HCT116 (cell line): ENCODE measurements at regions not wholly inside any gene's neighbourhood (a gene's known extent, or its start where the extent isn't known, plus 50 kb on each side); places are given as distances from the start of the nearest gene placed in this dataset.

Source experiments
- CTCF ChIP-seq, 3 experiments: fragments of 200-600 bp in 1 of 3; sonication (generic) in 1 of 3; IDR thresholded peaks in 2 of 3; conservative IDR thresholded peaks in 1 of 3; 2 replicates each; pipeline ENCODE4 v1.5.1; 2012 to 2017; ENCODE audit warnings: low read depth in 2 of 3, low read length in 2 of 3, antibody characterized with exemption in 1 of 3, borderline replicate concordance in 1 of 3, control low read depth in 1 of 3, mild to moderate bottlenecking in 1 of 3, mixed read lengths in 1 of 3, mixed run types in 1 of 3, moderate library complexity in 1 of 3; ENCODE audit not compliant: insufficient read depth in 1 of 3
- EGR1 ChIP-seq: IDR thresholded peaks from 2 replicates; pipeline ENCODE4 v1.6.1; 2012; ENCODE audit warnings: low read depth
- POLR2A ChIP-seq: IDR thresholded peaks from 2 replicates; pipeline ENCODE4 v1.7.0; 2011; ENCODE audit warnings: borderline replicate concordance; ENCODE audit not compliant: insufficient read depth, insufficient read length; ENCODE audit errors: extremely low read depth
- POLR2AphosphoS5 ChIP-seq: IDR thresholded peaks from 2 replicates; pipeline ENCODE4 v1.6.1; 2011; ENCODE audit warnings: mild to moderate bottlenecking, low read depth, low read length, moderate library complexity
- SP1 ChIP-seq: IDR thresholded peaks from 2 replicates; pipeline ENCODE4 v1.6.1; 2012; ENCODE audit warnings: low read depth
- ZFX ChIP-seq: fragments of 450-650 bp; IDR thresholded peaks from 2 replicates; pipeline ENCODE4 v1.6.1; 2017
- TF ChIP-seq, protein P1 (sequence below): IDR thresholded peaks from 2 replicates; pipeline ENCODE4 v1.6.1; 2012; ENCODE audit warnings: low read depth

DNA sequence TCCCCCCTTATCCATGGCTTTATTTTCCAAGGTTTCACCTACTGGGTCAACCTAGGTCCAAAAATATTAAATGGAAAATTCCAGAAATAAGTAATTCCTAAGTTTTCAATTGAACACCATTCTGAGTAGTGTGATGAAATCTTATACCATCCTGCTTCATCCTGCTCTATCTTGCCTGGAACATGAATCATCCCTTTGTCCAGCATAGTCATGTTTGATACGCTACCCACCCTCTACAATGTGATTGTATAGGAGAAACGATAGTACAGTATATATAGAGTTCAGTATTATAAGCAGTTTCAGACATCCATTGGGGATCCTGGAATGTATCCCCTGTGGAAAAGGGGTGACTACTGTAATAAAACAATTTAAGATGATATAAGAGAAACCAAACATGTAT is 62.2 kb downstream of the IFNG start:
- no peak for TF ChIP-seq POLR2A
- TF ChIP-seq, protein P1, sequence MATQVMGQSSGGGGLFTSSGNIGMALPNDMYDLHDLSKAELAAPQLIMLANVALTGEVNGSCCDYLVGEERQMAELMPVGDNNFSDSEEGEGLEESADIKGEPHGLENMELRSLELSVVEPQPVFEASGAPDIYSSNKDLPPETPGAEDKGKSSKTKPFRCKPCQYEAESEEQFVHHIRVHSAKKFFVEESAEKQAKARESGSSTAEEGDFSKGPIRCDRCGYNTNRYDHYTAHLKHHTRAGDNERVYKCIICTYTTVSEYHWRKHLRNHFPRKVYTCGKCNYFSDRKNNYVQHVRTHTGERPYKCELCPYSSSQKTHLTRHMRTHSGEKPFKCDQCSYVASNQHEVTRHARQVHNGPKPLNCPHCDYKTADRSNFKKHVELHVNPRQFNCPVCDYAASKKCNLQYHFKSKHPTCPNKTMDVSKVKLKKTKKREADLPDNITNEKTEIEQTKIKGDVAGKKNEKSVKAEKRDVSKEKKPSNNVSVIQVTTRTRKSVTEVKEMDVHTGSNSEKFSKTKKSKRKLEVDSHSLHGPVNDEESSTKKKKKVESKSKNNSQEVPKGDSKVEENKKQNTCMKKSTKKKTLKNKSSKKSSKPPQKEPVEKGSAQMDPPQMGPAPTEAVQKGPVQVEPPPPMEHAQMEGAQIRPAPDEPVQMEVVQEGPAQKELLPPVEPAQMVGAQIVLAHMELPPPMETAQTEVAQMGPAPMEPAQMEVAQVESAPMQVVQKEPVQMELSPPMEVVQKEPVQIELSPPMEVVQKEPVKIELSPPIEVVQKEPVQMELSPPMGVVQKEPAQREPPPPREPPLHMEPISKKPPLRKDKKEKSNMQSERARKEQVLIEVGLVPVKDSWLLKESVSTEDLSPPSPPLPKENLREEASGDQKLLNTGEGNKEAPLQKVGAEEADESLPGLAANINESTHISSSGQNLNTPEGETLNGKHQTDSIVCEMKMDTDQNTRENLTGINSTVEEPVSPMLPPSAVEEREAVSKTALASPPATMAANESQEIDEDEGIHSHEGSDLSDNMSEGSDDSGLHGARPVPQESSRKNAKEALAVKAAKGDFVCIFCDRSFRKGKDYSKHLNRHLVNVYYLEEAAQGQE: no peak
- TF ChIP-seq SP1: no peak
- no peak for TF ChIP-seq ZFX
- no peak for TF ChIP-seq CTCF (IDR thresholded peaks at IDR 0.05 in 2 of 3, conservative IDR thresholded peaks at IDR 0.05 in 1 of 3; ENCODE audit: borderline replicate concordance in 1 of 3, insufficient read depth in 1 of 3, low read depth in 2 of 3, low read length in 2 of 3)
- TF ChIP-seq POLR2AphosphoS5: no peak
- no peak for TF ChIP-seq EGR1
